Stimulated activated naive CD8-positive, alpha-beta T cell treated with anti-CD3 and anti-CD28 coated beads, Interleukin-15, Interleukin-2, amounts not matched to agents 100 ng/mL and 50 ng/mL, for 24 hours (primary cell): ENCODE measurements at regions not wholly inside any gene's neighbourhood (a gene's known extent, or its start where the extent isn't known, plus 50 kb on each side); places are given as distances from the start of the nearest gene placed in this dataset.

Experiments
- H3K27ac Mint-ChIP-seq: one replicate; pipeline ENCODE4 v1.8.0; 2021; ENCODE audit warnings: mild to moderate bottlenecking, mixed read lengths
- H3K27me3 Mint-ChIP-seq: one replicate; pipeline ENCODE4 v1.8.0; 2021; ENCODE audit warnings: mixed read lengths
- H3K36me3 Mint-ChIP-seq: one replicate; pipeline ENCODE4 v1.8.0; 2021; ENCODE audit warnings: low read depth, mixed read lengths
- H3K4me1 Mint-ChIP-seq: one replicate; pipeline ENCODE4 v1.8.0; 2021; ENCODE audit warnings: low read depth, mixed read lengths
- H3K4me3 Mint-ChIP-seq: one replicate; pipeline ENCODE4 v1.8.0; 2021; ENCODE audit warnings: mild to moderate bottlenecking, mixed read lengths
- H3K9me3 Mint-ChIP-seq: one replicate; pipeline ENCODE4 v1.8.0; 2021; ENCODE audit warnings: mixed read lengths

- H3K27me3 Mint-ChIP-seq, result no peaks in the 10 kb centered on the region
- no peaks in the 10 kb centered on the region for H3K9me3 Mint-ChIP-seq
Observed at GRCh38 chr13:40485611-40486517, 180.6 kb downstream of the FOXO1 start.

GRCh38 chr13:40486518-40487163, 179.8 kb downstream of the FOXO1 start:
- H3K9me3 Mint-ChIP-seq, result no peaks in the 10 kb centered on the region
- H3K4me1 Mint-ChIP-seq, result peaks cover 87% of the 10 kb centered on the region
- no peaks in the 10 kb centered on the region for H3K27me3 Mint-ChIP-seq
- H3K4me3 Mint-ChIP-seq, result no peak overlapping the region
- peak overlapping the region; percentile 85 for H3K27ac Mint-ChIP-seq
- H3K36me3 Mint-ChIP-seq, result no peaks in the 10 kb centered on the region

More at GRCh38 chr13:40485611-40486517, 180.6 kb downstream of the FOXO1 start:
- H3K27ac Mint-ChIP-seq, result peak overlapping the region; percentile 85
- H3K36me3 Mint-ChIP-seq, result no peaks in the 10 kb centered on the region
- H3K4me1 Mint-ChIP-seq, result peaks cover 91% of the 10 kb centered on the region
- H3K4me3 Mint-ChIP-seq, result peak overlapping the region; percentile 57

GRCh38 chr13:40488869-40489391, 177.5 kb downstream of the FOXO1 start:
- H3K4me1 Mint-ChIP-seq, result peaks cover 84% of the 10 kb centered on the region
- H3K27ac Mint-ChIP-seq, result peak overlapping the region; percentile 84
- H3K9me3 Mint-ChIP-seq, result no peaks in the 10 kb centered on the region
- H3K4me3 Mint-ChIP-seq, result peak overlapping the region; percentile 75
- H3K27me3 Mint-ChIP-seq, result no peaks in the 10 kb centered on the region
- no peaks in the 10 kb centered on the region for H3K36me3 Mint-ChIP-seq

- H3K27me3 Mint-ChIP-seq, result no peaks in the 10 kb centered on the region
- H3K4me1 Mint-ChIP-seq, result peaks cover 84% of the 10 kb centered on the region
- no peaks in the 10 kb centered on the region for H3K9me3 Mint-ChIP-seq
- H3K27ac Mint-ChIP-seq, result peak overlapping the region; percentile 84
- peak overlapping the region; percentile 75 for H3K4me3 Mint-ChIP-seq
- no peaks in the 10 kb centered on the region for H3K36me3 Mint-ChIP-seq
Observed at GRCh38 chr13:40490086-40490758, 176.2 kb downstream of the FOXO1 start.

GRCh38 chr13:40492511-40492910, 173.9 kb downstream of the FOXO1 start:
- no peak overlapping the region for H3K4me3 Mint-ChIP-seq
- no peaks in the 10 kb centered on the region for H3K27me3 Mint-ChIP-seq
- H3K27ac Mint-ChIP-seq, result no peak overlapping the region
- peaks cover 76% of the 10 kb centered on the region for H3K4me1 Mint-ChIP-seq
- no peaks in the 10 kb centered on the region for H3K36me3 Mint-ChIP-seq
- no peaks in the 10 kb centered on the region for H3K9me3 Mint-ChIP-seq

GRCh38 chr13:40494513-40494912, 171.9 kb downstream of the FOXO1 start:
- no peaks in the 10 kb centered on the region for H3K27me3 Mint-ChIP-seq
- H3K4me3 Mint-ChIP-seq, result peak overlapping the region; percentile 60
- peaks cover 70% of the 10 kb centered on the region for H3K4me1 Mint-ChIP-seq
- no peaks in the 10 kb centered on the region for H3K36me3 Mint-ChIP-seq
- H3K9me3 Mint-ChIP-seq, result no peaks in the 10 kb centered on the region
- H3K27ac Mint-ChIP-seq, result peak overlapping the region; percentile 84

GRCh38 chr13:40494946-40495620, 171.4 kb downstream of the FOXO1 start:
- Mint-ChIP-seq H3K9me3 (no peaks in the 10 kb centered on the region), H3K27me3 (no peaks in the 10 kb centered on the region), H3K36me3 (no peaks in the 10 kb centered on the region), H3K27ac (peak overlapping the region; percentile 84), H3K4me3 (peak overlapping the region; percentile 60), H3K4me1 (peaks cover 64% of the 10 kb centered on the region)

- no peak overlapping the region for H3K27ac Mint-ChIP-seq
- no peaks in the 10 kb centered on the region for H3K9me3 Mint-ChIP-seq
- H3K4me1 Mint-ChIP-seq, result peaks cover 59% of the 10 kb centered on the region
- no peaks in the 10 kb centered on the region for H3K27me3 Mint-ChIP-seq
- H3K4me3 Mint-ChIP-seq, result no peak overlapping the region
- no peaks in the 10 kb centered on the region for H3K36me3 Mint-ChIP-seq
Observed at GRCh38 chr13:40495621-40496001, 170.8 kb downstream of the FOXO1 start.

- Mint-ChIP-seq H3K4me1 (peaks cover 59% of the 10 kb centered on the region), H3K4me3 (no peak overlapping the region), H3K27ac (no peak overlapping the region), H3K36me3 (no peaks in the 10 kb centered on the region), H3K9me3 (no peaks in the 10 kb centered on the region), H3K27me3 (no peaks in the 10 kb centered on the region)
Observed at GRCh38 chr13:40496035-40496810, 170.2 kb downstream of the FOXO1 start.

- no peaks in the 10 kb centered on the region for H3K36me3 Mint-ChIP-seq
- no peaks in the 10 kb centered on the region for H3K9me3 Mint-ChIP-seq
- no peak overlapping the region for H3K27ac Mint-ChIP-seq
- no peak overlapping the region for H3K4me3 Mint-ChIP-seq
- H3K27me3 Mint-ChIP-seq, result no peaks in the 10 kb centered on the region
- H3K4me1 Mint-ChIP-seq, result peaks cover 43% of the 10 kb centered on the region
Observed at GRCh38 chr13:40498461-40498860, 168.0 kb downstream of the FOXO1 start.

- peaks cover 47% of the 10 kb centered on the region for H3K4me1 Mint-ChIP-seq
- H3K36me3 Mint-ChIP-seq, result no peaks in the 10 kb centered on the region
- H3K9me3 Mint-ChIP-seq, result no peaks in the 10 kb centered on the region
- no peak overlapping the region for H3K4me3 Mint-ChIP-seq
- H3K27me3 Mint-ChIP-seq, result no peaks in the 10 kb centered on the region
- no peak overlapping the region for H3K27ac Mint-ChIP-seq
Observed at GRCh38 chr13:40502236-40502635, 164.2 kb downstream of the FOXO1 start.

GRCh38 chr13:40503011-40503410, 163.4 kb downstream of the FOXO1 start:
- H3K36me3 Mint-ChIP-seq, result no peaks in the 10 kb centered on the region
- H3K27ac Mint-ChIP-seq, result no peak overlapping the region
- H3K27me3 Mint-ChIP-seq, result no peaks in the 10 kb centered on the region
- no peaks in the 10 kb centered on the region for H3K9me3 Mint-ChIP-seq
- no peak overlapping the region for H3K4me3 Mint-ChIP-seq
- H3K4me1 Mint-ChIP-seq, result peaks cover 49% of the 10 kb centered on the region

- H3K27ac Mint-ChIP-seq, result no peak overlapping the region
- H3K27me3 Mint-ChIP-seq, result no peaks in the 10 kb centered on the region
- H3K9me3 Mint-ChIP-seq, result no peaks in the 10 kb centered on the region
- peaks cover 51% of the 10 kb centered on the region for H3K4me1 Mint-ChIP-seq
- H3K36me3 Mint-ChIP-seq, result no peaks in the 10 kb centered on the region
- no peak overlapping the region for H3K4me3 Mint-ChIP-seq
Observed at GRCh38 chr13:40503966-40504591, 162.4 kb downstream of the FOXO1 start.
